ENCODE measurements at regions not wholly inside any gene's neighbourhood (a gene's known extent, or its start where the extent isn't known, plus 50 kb on each side); places are given as distances from the start of the nearest gene placed in this dataset.

GRCh38 chr12:77559400-77560074 lies 271.2 kb upstream of the NAV3 start (continued):
- TF ChIP-seq YY1 (tag by site-specific recombination; IDR thresholded peaks at IDR 0.05), result no peak
- TF ChIP-seq ZNF626 (tag by site-specific recombination; IDR thresholded peaks at IDR 0.05), result no peak
- TF ChIP-seq ZBTB1 (tag by site-specific recombination; IDR thresholded peaks at IDR 0.05), result no peak
- TF ChIP-seq ZNF654 (tag by site-specific recombination; IDR thresholded peaks at IDR 0.05; ENCODE audit: low read depth), result no peak
- TF ChIP-seq ZNF354C (tag by site-specific recombination; IDR thresholded peaks at IDR 0.05; ENCODE audit: borderline replicate concordance, low read depth), result no peak
- TF ChIP-seq, protein P1, sequence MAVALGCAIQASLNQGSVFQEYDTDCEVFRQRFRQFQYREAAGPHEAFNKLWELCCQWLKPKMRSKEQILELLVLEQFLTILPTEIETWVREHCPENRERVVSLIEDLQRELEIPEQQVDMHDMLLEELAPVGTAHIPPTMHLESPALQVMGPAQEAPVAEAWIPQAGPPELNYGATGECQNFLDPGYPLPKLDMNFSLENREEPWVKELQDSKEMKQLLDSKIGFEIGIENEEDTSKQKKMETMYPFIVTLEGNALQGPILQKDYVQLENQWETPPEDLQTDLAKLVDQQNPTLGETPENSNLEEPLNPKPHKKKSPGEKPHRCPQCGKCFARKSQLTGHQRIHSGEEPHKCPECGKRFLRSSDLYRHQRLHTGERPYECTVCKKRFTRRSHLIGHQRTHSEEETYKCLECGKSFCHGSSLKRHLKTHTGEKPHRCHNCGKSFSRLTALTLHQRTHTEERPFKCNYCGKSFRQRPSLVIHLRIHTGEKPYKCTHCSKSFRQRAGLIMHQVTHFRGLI (tag by site-specific recombination; IDR thresholded peaks at IDR 0.05), result no peak
- no peak for TF ChIP-seq ZSCAN18 (tag by site-specific recombination; IDR thresholded peaks at IDR 0.05)
- TF ChIP-seq ZNF404 (tag by site-specific recombination; IDR thresholded peaks at IDR 0.05), result no peak
- TF ChIP-seq SP2 (tag by site-specific recombination; IDR thresholded peaks at IDR 0.05), result no peak
- TF ChIP-seq ZNF221 (tag by site-specific recombination; IDR thresholded peaks at IDR 0.05; ENCODE audit: borderline replicate concordance), result no peak
- no peak for TF ChIP-seq ZNF146 (tag by site-specific recombination; IDR thresholded peaks at IDR 0.05)

DNA sequence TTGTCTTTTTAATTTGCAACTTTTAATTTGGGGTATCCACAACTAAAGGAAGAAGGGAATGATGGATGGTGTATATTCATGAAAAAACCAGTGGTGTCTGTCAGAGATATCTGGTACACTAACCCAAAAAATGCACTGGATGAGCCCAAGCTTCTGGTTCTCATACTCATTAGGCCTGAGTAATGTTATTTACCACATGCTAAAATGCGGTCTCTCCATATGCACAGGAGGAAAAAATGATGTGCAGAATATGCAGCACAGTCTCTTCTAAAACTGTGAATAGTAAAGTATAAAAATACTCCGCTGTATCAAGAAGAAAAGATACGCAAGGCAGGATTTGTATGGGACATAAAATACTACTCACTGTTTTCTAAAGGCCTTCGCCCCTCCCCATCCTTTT lies 275.6 kb upstream of the NAV3 start:
- Histone ChIP-seq H3K36me3 (ENCODE audit: control insufficient read depth in 2 of 2, insufficient read depth in 1 of 2, low read length in 2 of 2) (no peaks in the 10 kb centered on the region), H3K4me1 (ENCODE audit: control insufficient read depth, insufficient read depth, low read length) (no peaks in the 10 kb centered on the region), H3K27ac (ENCODE audit: extremely low read depth, low read depth, low read length) (no peak overlapping the region), H3K4me3 (ENCODE audit: low read depth, low read length) (no peak overlapping the region), H3K9me3 (ENCODE audit: control insufficient read depth, insufficient read depth, low read depth, low read length) (no peaks in the 10 kb centered on the region)
- ChIA-PET POLR2A (no interaction called here), CTCF (no interaction called here)
- no peak for TF ChIP-seq ZNF596 (tag by site-specific recombination; IDR thresholded peaks at IDR 0.05)
- TF ChIP-seq, protein P2, sequence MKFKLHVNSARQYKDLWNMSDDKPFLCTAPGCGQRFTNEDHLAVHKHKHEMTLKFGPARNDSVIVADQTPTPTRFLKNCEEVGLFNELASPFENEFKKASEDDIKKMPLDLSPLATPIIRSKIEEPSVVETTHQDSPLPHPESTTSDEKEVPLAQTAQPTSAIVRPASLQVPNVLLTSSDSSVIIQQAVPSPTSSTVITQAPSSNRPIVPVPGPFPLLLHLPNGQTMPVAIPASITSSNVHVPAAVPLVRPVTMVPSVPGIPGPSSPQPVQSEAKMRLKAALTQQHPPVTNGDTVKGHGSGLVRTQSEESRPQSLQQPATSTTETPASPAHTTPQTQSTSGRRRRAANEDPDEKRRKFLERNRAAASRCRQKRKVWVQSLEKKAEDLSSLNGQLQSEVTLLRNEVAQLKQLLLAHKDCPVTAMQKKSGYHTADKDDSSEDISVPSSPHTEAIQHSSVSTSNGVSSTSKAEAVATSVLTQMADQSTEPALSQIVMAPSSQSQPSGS (tag by site-specific recombination; IDR thresholded peaks at IDR 0.05; ENCODE audit: low read depth), result no peak
- TF ChIP-seq ZNF544 (tag by site-specific recombination; IDR thresholded peaks at IDR 0.05), result no peak
- TF ChIP-seq PRDM2 (tag by site-specific recombination; IDR thresholded peaks at IDR 0.05; ENCODE audit: borderline replicate concordance), result no peak
- TF ChIP-seq GLIS2 (tag by site-specific recombination; IDR thresholded peaks at IDR 0.05), result no peak
- no peak for TF ChIP-seq ZBTB7A (tag by site-specific recombination; IDR thresholded peaks at IDR 0.05; ENCODE audit: low read depth)
- TF ChIP-seq, protein P3, sequence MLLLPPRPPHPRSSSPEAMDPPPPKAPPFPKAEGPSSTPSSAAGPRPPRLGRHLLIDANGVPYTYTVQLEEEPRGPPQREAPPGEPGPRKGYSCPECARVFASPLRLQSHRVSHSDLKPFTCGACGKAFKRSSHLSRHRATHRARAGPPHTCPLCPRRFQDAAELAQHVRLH (tag by site-specific recombination; IDR thresholded peaks at IDR 0.05), result no peak
- TF ChIP-seq, protein P4, sequence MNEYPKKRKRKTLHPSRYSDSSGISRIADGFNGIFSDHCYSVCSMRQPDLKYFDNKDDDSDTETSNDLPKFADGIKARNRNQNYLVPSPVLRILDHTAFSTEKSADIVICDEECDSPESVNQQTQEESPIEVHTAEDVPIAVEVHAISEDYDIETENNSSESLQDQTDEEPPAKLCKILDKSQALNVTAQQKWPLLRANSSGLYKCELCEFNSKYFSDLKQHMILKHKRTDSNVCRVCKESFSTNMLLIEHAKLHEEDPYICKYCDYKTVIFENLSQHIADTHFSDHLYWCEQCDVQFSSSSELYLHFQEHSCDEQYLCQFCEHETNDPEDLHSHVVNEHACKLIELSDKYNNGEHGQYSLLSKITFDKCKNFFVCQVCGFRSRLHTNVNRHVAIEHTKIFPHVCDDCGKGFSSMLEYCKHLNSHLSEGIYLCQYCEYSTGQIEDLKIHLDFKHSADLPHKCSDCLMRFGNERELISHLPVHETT (tag by site-specific recombination; IDR thresholded peaks at IDR 0.05), result no peak
- no peak for TF ChIP-seq ZNF843 (tag by site-specific recombination; IDR thresholded peaks at IDR 0.05)
- TF ChIP-seq, protein P5, sequence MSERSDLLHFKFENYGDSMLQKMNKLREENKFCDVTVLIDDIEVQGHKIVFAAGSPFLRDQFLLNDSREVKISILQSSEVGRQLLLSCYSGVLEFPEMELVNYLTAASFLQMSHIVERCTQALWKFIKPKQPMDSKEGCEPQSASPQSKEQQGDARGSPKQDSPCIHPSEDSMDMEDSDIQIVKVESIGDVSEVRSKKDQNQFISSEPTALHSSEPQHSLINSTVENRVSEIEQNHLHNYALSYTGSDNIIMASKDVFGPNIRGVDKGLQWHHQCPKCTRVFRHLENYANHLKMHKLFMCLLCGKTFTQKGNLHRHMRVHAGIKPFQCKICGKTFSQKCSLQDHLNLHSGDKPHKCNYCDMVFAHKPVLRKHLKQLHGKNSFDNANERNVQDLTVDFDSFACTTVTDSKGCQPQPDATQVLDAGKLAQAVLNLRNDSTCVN (tag by site-specific recombination; optimal IDR thresholded peaks at IDR 0.05), result no peak

All from HEK293 (cell line).